ENCODE measurements at regions not wholly inside any gene's neighbourhood (a gene's known extent, or its start where the extent isn't known, plus 50 kb on each side); places are given as distances from the start of the nearest gene placed in this dataset.
"Not testable (repeated sequence)": the region's sequence is repeated elsewhere in the genome, so short reads cannot be mapped to it uniquely, and the experiment has no call there.

DNA sequence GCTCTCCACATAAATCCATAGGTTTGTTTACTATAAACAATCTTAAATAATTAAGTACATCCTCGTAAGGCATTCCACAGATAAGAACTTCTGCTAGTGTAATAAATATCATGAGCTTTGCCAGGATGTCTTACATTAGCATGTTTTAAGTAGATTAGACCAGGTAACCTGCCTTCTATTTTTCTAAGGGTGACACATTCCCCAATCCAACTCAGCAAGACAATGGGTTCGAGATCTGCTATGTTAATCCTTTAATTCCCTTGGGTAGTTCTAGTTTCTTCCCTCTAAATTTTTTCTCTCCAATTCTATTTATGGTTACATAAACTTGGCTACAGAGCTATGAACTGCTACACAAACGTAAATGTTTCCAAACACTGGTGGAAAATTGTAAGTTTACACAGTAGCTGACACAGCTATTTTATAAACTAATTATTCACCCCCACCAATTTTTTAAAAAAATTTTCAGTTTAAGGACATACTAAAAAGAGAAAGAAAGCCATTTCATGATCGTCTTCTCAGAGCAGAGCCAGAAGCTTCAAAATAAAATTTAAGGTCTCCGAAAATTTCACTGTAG lies 386.5 kb upstream of the SLC39A10 start:
- no peak for DNase-seq

DNA sequence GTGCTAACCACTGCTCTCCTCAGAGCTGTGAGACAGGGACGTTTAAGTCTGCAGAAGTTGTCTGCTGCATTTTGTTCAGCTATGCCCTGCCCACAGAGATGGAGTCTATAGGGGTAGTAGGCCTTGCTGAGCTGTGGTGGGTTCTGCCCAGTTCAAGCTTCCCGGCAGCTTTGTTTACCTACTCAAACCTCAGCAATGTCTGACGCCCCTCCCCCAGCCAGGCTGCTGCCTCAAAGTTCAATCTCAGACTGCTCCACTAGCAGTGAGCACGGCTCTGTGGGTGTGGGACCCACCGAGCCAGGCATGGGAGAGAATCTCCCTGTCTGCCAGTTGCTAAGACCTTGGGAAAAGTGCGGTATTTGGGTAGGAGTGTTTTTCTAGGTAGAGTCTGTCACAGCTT lies 387.8 kb upstream of the SLC39A10 start:
- DNase-seq: no peak

DNA sequence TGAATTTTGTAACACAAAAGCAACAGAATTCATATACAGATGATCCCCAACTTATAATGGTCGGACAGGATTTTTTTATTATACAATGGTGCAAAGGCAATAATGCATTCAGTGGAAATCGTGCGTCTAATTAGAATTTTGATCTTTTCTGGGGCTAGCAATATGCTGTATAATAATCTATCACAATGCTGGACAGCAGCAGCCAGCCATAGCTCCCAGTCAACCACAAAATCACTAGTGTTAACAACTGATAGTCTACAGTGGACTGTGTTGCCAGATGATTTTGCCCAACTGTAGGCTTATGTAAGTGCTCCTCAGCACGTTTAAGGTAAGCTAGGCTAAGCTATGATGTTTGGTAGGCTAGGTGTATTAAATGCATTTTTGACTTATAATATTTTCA lies 399.0 kb upstream of the SLC39A10 start:
- DNase-seq: no peak

DNA sequence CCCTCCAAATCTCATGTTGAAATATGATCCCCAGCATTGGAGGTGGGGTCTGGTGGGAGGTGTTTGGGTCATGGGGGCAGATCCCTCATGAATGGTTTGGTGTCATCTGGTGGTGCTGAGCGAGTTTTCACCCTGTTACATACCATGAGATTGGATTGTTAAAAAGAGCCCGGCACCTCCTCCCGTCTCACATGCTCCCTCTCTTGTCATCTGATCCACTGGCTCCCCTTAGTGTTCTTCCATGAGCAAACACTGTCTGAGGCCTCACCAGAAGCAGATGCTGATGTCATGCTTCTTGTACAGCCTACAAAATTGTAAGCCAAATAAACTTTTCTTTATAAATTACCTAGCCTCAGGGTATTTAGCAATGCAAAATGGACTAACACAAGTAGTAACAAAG lies 405.0 kb upstream of the SLC39A10 start:
- DNase-seq: no peak

DNA sequence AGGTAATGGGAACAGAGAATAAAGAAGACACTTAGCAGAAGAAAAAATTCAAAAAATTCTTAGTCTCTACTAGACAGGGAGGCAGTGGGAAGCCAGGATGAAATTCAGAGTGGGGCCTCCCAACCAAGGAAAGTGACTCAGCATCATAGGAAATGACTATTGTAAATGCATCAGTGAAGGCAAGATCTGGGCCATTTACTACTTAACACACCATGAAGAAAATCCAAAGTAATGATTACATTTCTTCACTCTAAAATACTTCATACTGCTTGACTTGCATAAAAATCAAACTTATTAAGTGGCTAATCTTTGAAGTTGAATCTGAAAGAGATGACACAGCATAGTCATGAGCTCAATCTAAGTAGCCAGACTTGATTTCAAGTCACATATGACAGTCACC lies 405.8 kb upstream of the SLC39A10 start:
- DNase-seq: no peak

DNA sequence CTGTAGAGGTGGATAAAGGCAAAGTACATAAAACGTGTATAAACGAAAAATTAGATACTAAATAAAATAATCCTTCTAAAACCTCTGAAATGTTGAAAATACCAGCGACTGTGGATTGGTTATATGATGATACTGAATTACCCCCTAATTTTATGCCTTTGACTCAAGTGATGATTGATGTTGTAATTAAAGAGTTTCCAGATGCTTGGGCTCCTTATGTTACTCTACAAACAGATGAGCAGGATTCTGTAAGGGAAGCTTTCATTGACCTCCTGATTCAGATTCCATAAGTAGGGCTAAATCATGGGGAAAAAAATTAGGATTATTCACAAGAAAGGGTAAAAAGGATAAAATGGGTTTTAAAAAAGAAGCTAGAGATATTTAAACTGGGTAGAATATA lies 418.2 kb upstream of the SLC39A10 start:
- peak; percentile 65 for DNase-seq

DNA sequence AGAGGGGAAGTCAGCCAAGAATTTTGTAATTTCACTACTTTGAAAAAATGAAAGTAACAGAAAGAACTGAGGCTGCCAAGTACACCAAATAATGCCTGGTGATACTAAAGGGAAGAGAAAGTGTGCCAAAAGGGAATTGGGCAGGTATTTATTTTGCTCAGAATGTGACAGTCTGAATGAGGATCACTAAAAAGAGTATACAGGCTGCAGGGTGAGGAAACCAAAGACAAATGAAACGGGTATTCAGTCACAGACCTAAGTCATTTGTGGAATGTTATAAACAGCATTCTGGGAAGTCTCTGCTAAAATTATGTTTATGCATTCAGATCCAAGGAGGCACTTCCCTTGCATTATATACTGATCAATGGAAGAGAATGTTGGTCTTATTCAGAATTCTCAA lies 418.6 kb upstream of the SLC39A10 start:
- DNase-seq: no peak

DNA sequence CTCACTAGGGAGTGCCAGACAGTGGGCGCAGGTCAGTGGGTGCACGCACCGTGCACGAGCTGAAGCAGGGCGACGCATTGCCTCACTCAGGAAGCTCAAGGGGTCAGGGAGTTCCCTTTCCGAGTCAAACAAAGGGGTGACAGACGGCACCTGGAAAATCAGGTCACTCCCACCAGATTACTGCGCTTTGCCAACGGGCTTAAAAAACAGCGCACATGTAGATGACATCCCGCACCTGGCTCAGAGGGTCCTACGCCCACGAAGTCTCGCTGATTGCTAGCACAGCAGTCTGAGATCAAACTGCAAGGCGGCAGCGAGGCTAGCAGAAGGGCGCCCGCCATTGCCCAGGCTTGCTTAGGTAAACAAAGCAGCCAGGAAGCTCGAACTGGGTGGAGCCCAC lies 428.5 kb upstream of the SLC39A10 start:
- DNase-seq: not testable (repeated sequence)

DNA sequence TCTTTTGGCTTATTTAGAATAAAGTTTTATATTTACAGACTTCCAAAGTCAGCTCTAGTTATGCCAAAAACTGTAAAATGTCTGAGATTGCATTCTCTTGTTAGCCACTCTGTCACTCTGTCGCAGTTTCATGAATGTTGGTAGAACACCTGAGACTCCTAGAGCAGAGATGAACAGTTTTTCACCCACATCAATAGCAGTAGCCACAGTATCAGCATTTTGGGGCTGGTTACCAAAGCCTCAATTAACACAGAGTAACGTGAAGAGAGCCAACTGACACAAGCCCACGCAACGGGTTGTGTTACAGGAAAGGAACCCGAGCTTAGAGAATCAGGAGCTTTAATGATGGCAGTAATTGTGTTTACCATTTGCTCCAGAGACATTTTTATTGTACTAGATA lies 443.0 kb upstream of the SLC39A10 start:
- DNase-seq: no peak

DNA sequence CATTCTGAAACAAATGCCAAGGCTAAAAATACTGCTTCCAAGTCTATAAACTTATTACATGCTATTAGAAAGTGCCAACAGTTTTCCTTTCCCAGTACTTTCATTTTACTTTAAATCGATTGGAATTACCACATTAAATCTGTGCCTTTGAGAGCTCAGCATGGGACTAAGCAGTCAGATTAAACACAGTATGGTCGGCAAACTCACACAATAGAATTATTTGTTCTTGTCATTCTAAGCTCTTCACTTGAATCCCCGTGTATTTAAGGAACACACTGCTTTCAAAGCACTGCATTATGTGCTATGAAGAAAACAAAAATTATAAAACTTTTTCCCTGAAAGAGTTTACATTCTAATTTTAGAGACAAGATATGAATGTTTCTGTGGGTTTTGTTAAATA lies 444.4 kb upstream of the SLC39A10 start:
- no peak for DNase-seq

DNA sequence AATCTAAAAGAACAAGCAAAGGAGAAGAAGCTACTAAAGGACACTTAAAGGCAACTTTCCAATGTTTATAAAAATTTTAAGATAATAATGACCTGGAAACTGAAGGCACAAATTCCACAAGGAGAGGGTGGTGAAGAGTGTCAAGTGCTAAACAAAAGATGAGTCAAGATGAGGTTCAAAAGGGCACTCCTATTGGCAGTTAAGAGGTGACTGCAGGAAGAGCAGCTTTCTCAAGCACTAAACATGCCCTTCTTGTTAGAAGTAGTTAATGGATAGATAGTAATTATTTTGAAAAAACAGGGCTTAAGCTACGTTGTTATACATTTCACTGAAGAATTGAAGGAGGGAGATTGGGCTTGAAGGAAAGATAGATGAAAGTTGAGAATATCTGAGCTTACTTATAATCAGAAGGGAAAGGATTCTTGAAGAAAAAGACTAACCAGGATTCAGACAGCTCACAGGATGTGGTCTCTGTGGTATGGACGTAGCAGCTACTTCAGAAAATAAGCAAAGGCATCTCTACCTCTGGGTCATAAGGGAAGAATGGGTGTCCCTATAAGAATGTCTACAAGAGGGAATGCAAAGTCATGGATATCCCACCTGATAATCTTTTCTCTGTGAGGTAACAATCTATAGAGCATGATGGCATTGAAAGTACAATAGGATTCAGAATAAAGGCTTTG lies 454.7 kb upstream of the SLC39A10 start:
- DNase-seq: no peak

DNA sequence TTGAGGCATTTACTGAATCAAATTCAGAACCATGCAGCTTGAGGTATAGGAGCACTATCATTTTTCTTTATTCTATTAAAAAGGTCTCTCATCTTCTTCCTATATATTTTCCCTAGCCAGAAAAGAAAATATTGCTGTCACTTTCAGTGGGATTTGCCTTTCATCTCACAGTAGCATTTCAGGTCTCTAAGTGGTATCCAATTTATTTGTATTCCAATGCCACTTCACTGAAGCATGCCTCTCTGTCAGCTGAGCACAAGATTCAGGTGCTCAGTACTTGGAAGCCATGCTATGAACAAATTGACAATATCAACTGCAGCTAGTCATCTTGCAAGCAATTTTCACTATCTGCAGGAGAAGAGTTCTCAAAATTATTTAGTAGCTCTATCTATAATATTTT lies 457.2 kb upstream of the SLC39A10 start:
- DNase-seq: no peak

DNA sequence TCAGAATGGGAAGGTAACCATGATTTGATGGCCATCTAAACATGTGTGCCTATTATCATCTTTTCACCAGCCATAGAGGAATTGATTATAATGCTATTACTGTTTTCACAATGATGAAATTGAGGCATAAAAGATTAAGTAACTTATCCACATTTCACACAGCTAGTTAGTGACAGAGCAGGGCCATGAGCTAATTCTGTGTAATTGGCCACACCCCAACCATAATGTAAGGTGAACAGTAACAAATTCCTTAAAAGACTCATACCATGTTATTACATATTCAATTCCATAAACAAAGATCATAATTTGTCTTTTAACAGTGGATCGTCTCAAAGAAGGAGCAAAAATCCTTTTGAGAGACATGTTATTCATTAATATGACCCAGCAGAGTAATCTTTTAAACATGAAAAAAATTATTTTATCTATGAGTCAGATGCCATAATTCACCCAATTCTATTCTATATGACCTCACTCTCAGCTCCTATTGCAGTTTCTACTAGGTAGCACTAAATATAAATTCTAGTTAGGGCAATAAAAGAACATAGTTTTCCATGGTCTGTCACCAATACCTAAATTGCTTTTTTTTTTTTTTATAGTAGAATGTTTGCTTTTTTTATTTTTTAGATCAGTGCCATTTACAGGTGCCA lies 475.8 kb upstream of the SLC39A10 start:
- DNase-seq: no peak

DNA sequence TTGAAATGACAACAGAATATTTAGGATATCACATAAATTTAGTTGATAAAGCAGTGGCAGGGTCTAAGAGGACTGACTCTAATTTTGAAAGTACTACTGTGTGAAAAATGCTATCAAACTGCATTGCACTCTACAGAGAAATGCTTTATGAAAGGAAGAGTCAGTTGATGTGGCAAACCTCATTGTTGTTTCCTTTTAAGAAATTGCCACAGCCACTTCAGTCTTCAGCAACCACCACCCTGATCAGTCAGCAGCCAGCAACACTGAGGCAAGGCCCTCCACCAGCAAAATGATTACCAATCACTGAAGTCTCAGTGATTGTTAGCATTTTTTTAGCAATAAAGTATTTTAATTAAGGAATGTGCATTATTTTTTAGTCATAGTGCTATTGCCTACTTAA lies 488.7 kb upstream of the SLC39A10 start:
- no peak for DNase-seq

DNA sequence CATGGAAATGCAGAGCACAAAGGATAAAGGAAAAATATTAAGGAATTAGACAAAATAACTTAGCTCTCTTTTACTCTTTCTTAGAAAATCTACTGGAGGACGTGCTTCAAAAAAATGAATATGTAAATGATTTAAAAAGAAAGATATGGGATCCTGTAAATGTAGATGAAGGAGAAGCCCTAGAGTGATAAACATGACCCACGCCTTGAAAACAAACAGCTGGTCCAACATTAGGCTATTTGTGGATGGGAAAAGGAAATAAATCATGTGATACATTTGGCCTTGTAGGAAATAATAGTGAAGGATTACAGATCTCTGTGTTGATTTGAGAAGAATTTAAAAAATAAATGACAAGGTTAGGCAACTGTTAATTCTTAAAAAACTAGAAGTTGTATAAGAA lies 492.1 kb upstream of the SLC39A10 start:
- DNase-seq: no peak

DNA sequence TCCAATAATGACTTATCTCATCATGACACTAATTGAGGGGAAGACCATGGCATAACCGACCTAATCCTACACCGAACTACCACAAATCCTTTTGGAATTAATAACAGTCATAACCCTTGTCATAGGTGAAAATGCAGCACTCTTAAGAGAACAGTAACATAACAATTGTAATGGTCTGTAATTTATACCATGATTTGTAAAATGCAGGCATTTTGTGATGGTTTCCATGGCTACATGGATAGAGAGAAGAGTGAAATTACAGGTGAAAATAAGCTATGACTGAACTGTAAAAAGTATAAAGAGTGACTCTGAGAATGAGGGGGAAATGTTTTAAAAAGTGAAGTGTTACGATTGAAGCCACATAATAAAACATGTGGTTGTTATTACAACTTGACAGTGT lies 494.1 kb upstream of the SLC39A10 start:
- DNase-seq: no peak

DNA sequence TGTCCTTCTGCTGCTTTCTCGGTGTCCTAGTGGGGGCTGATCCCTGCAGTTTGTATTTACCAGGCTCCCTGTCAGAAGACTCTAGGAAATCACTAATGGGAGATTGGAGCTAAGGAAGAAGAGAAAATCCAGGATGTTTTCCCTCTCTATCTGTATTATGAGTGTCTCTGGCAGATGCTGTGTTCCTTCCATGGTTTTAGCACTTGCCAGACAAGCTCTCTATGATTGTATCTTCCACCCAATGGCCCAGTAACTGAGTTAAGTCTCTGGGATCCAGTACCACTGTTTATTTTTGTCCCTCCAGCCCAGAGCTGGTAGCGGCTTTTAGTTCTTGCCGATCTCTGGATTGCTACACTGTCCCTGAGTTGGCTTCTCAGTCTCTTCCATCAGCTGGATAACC lies 494.8 kb upstream of the SLC39A10 start:
- DNase-seq: no peak

DNA sequence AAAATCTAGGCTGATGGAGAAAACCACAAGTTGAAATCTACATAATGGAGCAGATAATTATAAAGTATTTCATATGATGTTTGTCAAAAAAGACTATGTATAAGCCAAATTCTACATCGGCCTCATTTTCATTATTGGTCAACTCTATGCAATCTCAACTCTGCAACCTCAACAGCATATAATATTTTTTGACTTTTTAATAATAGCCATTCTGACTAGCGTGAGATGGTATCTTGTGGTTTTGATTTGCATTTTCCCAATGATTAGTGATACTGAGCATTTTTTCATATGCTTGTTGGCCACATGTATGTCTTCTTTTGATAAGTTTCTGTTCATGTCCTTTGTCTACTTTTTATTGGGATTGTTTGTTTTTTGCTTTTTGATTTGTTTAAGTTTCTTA lies 496.1 kb upstream of the SLC39A10 start:
- no peak for DNase-seq

DNA sequence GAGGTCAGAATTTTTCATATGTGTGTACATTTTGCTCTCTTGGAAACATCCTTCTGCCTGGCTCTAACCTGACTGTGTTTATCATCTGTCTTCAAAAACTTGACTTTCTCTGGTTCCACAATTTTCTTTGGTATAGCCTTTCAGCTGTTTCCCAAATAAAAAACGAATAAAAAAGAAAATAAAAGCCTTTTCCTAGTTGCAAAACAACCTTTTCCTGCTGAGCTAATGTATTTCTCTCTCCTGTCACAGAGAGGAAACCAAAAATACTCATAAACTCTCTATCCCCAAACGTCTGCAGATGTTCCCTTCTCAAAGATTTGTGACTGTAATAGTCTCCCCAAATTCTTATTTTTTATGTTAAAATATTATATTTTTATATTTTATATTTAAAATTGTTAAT lies 505.3 kb upstream of the SLC39A10 start:
- DNase-seq: no peak

DNA sequence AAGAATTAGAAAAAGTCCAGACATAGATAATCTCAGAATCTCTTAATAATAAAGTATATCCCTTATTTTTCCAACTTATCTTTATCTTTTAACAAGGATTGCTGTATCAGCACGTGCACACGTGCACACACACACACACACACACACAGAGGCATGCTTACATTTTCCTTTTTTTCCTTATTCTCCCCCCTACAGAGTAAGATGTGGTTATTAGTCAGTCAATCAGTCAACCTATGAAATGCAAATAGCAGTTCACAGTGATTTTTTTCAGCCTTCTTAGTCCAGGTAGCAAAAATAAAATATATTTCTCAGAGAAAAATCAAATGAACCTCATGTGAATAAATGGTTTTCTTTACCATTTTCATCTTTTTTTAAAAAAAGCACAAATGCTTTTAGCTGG lies 506.2 kb upstream of the SLC39A10 start:
- DNase-seq: no peak

DNA sequence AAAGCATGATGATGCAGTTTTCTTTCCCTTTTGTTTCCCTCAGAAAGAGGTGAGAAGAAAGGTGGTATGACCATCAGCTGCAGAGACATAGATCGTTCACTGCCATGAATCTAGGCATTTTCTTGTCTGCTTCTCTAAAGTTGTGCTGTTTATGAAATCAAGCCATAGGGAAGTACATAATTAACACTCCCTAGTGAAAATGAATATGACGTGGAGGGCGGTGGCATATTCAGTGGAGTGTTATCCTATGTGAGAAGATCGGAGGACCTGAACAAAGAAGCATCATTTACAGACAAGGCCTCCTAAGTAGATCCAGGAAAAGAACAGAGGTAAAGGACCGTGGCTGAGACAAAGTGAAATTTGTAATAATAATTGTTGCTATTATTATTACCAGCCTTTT lies 509.0 kb upstream of the SLC39A10 start:
- no peak for DNase-seq

DNA sequence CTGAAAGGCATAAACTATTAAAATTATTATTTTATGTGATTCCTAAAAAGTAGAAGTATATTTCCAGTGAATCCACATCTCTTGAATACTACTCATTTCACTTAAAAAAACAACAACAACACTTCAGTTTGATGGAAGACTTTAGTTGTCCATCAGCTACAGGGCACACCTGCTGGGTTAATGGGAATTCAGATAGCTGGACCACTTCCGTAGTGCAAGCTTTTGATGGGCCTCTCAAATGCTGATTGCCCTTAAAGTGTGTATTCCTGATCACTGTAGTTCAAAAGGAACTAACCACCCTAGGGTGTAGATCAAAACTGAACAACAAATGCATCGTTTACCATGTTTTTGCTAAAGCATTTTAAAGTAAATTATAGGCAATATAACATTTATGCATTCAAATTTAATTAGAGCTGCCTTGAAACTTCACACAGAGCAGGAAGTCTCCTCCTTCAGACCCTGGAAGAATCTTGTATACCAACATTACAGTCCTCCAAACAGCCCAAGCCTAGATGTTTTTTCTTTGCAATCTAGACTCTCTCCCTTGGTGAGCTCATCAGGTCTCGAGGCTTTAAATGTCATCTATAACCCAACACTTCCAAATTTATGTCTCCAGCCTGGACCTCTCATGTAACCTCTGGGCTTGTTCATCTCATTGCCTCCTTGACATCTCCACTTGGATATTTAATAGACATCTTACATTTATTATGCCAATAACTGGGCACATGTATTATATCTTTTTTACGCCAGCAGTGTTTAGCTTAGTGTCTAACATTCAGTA lies 510.1 kb upstream of the SLC39A10 start:
- no peak for DNase-seq

DNA sequence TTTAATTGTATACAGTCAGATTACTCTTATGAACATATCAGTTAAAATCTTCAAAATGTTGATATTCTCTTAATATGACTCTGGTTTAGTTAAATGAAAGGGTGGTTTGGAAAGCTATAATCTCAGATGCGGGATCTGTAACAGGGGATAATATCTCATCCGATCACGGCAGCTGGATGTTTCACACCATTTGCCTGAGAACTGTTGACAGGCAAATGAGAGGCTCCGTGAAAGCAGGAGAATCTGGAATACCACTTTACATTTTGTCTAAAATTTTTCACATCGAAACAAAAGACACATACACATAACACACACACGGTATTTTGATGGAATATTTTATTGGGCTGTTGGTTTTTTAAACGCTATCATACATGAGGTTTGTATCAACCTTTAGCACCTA lies 518.6 kb upstream of the SLC39A10 start:
- DNase-seq: no peak

DNA sequence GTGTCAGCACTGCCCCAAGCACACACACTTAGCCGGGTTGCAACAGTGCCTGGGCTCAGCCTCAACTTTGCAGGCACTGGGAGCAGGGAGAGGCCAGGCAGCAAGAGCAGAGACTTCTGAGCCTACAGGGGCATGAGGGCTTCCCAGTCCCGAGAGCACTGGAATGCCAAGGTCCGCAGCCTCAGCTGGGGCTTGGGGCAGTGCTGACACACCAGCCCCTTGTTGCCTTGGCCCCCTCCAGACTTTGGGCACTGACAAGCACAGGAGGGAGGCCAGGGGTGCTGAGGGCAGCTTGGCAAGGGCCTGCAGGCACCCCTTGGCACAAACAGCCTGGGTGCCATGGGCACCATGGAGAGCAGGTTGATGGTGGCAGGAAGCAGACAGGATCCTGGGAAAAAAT lies 531.1 kb upstream of the SLC39A10 start:
- not testable (repeated sequence) for DNase-seq

Data from NCI-H524 treated with DMSO at 0.1 percent for 48 hours (cell line).